SU-DHL-6 (cell line): ENCODE measurements at regions not wholly inside any gene's neighbourhood (a gene's known extent, or its start where the extent isn't known, plus 50 kb on each side); places are given as distances from the start of the nearest gene placed in this dataset.

Experiments
- H2AFZ ChIP-seq: fragments of 200-600 bp; sonication (generic); 2 replicates; pipeline ENCODE4 v1.6.1; 2014; ENCODE audit warnings: low read depth, mild to moderate bottlenecking, moderate library complexity, mixed read lengths, antibody characterized with exemption, low read length; ENCODE audit not compliant: severe bottlenecking
- H3F3A ChIP-seq: fragments of 200-600 bp; shearing (Covaris generic); 2 replicates; pipeline ENCODE4 v1.6.0; 2016; ENCODE audit warnings: antibody characterized with exemption, mild to moderate bottlenecking; ENCODE audit not compliant: insufficient read depth
- H3K27ac ChIP-seq: fragments of 200-600 bp; sonication (generic); 2 replicates; pipeline ENCODE4 v1.5.1; 2016; ENCODE audit warnings: low read depth, mild to moderate bottlenecking, low read length, moderate library complexity, mixed read lengths
- H3K27me3 ChIP-seq: fragments of 200-600 bp; sonication (generic), shearing (Covaris generic); 2 replicates; pipeline ENCODE4 v1.6.0; 2014; ENCODE audit warnings: mild to moderate bottlenecking, low read length
- H3K36me3 ChIP-seq: fragments of 200-600 bp; sonication (generic); 2 replicates; pipeline ENCODE4 v1.6.1; 2014; ENCODE audit warnings: mild to moderate bottlenecking, low read length, mixed read lengths
- H3K4me2 ChIP-seq: fragments of 300-600, 200-600 bp; shearing (Covaris generic), sonication (generic); 2 replicates; pipeline ENCODE4 v1.6.0; 2014; ENCODE audit warnings: low read length, low read depth, mild to moderate bottlenecking; ENCODE audit not compliant: poor library complexity, severe bottlenecking
- H3K4me3 ChIP-seq: fragments of 200-600 bp; sonication (generic); 2 replicates; pipeline ENCODE4 v1.5.1; 2014; ENCODE audit warnings: antibody characterized with exemption, low read length, mild to moderate bottlenecking, mixed read lengths; ENCODE audit not compliant: insufficient read depth, poor library complexity, severe bottlenecking
- H3K79me2 ChIP-seq: fragments of 200-600 bp; sonication (generic); 2 replicates; pipeline ENCODE4 v1.6.1; 2014; ENCODE audit warnings: mild to moderate bottlenecking, low read length, moderate library complexity; ENCODE audit not compliant: insufficient read depth
- H3K9ac ChIP-seq: fragments of 200-600 bp; sonication (generic); 2 replicates; pipeline ENCODE4 v1.7.0; 2014; ENCODE audit warnings: mild to moderate bottlenecking, low read length
- H3K9me2 ChIP-seq: fragments of 200-600 bp; sonication (generic); replicated peaks from 2 replicates; pipeline ENCODE4 v1.6.1; 2014; ENCODE audit warnings: low read length; ENCODE audit not compliant: insufficient read depth
- H3K9me3 ChIP-seq: fragments of 200-600 bp; sonication (generic); 2 replicates; pipeline ENCODE4 v1.6.1; 2014; ENCODE audit warnings: low read length, mixed read lengths; ENCODE audit not compliant: insufficient read depth
- H4K20me1 ChIP-seq: fragments of 200-600 bp; sonication (generic); 2 replicates; pipeline ENCODE4 v1.6.1; 2014; ENCODE audit warnings: low read depth, mild to moderate bottlenecking, antibody characterized with exemption, low read length, moderate library complexity, mixed read lengths
- EZH2phosphoT487 ChIP-seq: fragments of 200-600 bp; sonication (generic), shearing (Covaris generic); conservative IDR thresholded peaks from 2 replicates; pipeline ENCODE4 v1.6.1; 2018; ENCODE audit warnings: mild to moderate bottlenecking, antibody characterized with exemption, low read length, moderate library complexity, mixed read lengths
- TF ChIP-seq, protein P1 (sequence below): fragments of 200-600 bp; sonication (generic); IDR thresholded peaks from one replicate; pipeline ENCODE4 v1.5.1; 2017; ENCODE audit warnings: antibody characterized with exemption, mild to moderate bottlenecking, low read length, moderate library complexity; ENCODE audit not compliant: insufficient read depth, poor library complexity, severe bottlenecking

GRCh38 chr5:174315871-174316270 lies 270.4 kb downstream of the NSG2 start:
- no peak overlapping the region for H3K4me3 ChIP-seq
- no peaks in the 10 kb centered on the region for H3K9me2 ChIP-seq
- no peaks in the 10 kb centered on the region for H3K79me2 ChIP-seq
- H3K9me3 ChIP-seq = no peaks in the 10 kb centered on the region
- TF ChIP-seq, protein P1, sequence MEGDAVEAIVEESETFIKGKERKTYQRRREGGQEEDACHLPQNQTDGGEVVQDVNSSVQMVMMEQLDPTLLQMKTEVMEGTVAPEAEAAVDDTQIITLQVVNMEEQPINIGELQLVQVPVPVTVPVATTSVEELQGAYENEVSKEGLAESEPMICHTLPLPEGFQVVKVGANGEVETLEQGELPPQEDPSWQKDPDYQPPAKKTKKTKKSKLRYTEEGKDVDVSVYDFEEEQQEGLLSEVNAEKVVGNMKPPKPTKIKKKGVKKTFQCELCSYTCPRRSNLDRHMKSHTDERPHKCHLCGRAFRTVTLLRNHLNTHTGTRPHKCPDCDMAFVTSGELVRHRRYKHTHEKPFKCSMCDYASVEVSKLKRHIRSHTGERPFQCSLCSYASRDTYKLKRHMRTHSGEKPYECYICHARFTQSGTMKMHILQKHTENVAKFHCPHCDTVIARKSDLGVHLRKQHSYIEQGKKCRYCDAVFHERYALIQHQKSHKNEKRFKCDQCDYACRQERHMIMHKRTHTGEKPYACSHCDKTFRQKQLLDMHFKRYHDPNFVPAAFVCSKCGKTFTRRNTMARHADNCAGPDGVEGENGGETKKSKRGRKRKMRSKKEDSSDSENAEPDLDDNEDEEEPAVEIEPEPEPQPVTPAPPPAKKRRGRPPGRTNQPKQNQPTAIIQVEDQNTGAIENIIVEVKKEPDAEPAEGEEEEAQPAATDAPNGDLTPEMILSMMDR = no peak
- TF ChIP-seq EZH2phosphoT487 = no peak
- H3K36me3 ChIP-seq = no peaks in the 10 kb centered on the region
- H4K20me1 ChIP-seq = no peaks in the 10 kb centered on the region
- H3F3A ChIP-seq = no peaks in the 10 kb centered on the region
- H3K27me3 ChIP-seq = no peaks in the 10 kb centered on the region
- no peak overlapping the region for H3K4me2 ChIP-seq
- H3K27ac ChIP-seq = no peak overlapping the region
- no peak overlapping the region for H2AFZ ChIP-seq
- H3K9ac ChIP-seq = no peak overlapping the region

DNA sequence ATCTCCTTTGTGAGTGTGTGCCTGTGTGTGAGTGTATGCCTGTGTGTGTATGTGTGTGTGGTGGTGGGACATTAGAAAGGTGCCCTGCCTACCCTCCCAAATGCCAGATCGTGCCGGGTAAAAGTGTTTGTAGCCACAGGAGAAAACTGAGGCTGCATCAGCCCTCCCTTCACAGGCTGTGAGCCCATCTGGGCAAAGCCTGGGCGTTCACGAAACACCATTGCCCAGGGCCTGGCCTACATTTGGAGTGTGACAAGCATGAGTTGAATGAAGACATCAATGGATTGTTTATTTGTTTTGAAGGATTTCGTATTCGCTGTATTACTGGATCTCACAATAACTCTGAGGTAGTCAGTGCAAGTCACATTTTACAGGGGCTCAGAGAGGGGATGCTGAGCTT lies 270.8 kb downstream of the NSG2 start:
- H3K4me2 ChIP-seq = no peak overlapping the region
- no peak overlapping the region for H3K9ac ChIP-seq
- no peaks in the 10 kb centered on the region for H3F3A ChIP-seq
- H4K20me1 ChIP-seq = no peaks in the 10 kb centered on the region
- no peak overlapping the region for H2AFZ ChIP-seq
- H3K27ac ChIP-seq = no peak overlapping the region
- H3K27me3 ChIP-seq = no peaks in the 10 kb centered on the region
- TF ChIP-seq EZH2phosphoT487 = no peak
- TF ChIP-seq, protein P1 = no peak
- H3K4me3 ChIP-seq = no peak overlapping the region
- no peaks in the 10 kb centered on the region for H3K9me2 ChIP-seq
- H3K9me3 ChIP-seq = no peaks in the 10 kb centered on the region
- no peaks in the 10 kb centered on the region for H3K36me3 ChIP-seq
- no peaks in the 10 kb centered on the region for H3K79me2 ChIP-seq

DNA sequence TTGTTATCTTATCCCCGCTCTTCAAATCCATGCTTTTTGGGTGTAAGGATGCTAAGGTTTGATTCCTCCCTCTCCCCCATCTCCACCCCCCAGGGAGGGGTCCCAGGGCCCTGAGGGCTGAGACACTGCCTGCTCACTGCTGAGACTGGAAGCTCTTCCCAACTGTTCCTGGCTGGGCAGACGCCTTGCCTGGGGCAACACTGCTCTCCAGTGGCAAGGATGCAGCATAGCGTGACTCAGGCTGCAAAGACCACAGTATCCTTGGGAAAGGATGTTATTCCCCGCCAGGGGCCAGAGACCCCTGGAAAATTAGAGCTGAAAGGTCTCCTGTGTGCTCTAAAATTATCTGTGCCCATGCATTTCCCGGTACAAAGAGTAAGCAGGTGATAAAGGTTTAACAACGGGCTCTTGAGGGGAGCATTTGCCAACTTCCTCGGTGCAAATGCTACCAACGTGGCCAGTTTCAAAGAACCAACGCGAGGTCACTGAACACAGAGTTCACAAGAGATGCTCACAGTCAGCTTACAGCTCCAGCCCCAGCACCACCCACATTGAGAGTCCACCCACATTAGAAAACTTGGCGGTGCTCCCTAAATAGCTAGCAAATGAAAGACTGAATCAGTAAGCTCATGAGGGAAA lies 271.9 kb downstream of the NSG2 start:
- H3K9me2 ChIP-seq = no peaks in the 10 kb centered on the region
- H2AFZ ChIP-seq = no peak overlapping the region
- H3K9ac ChIP-seq = no peak overlapping the region
- no peak overlapping the region for H3K27ac ChIP-seq
- no peaks in the 10 kb centered on the region for H3K79me2 ChIP-seq
- no peaks in the 10 kb centered on the region for H3K27me3 ChIP-seq
- TF ChIP-seq, protein P1 = peak; percentile 19
- no peak for TF ChIP-seq EZH2phosphoT487
- H3K36me3 ChIP-seq = no peaks in the 10 kb centered on the region
- H3K9me3 ChIP-seq = no peaks in the 10 kb centered on the region
- no peaks in the 10 kb centered on the region for H3F3A ChIP-seq
- H3K4me2 ChIP-seq = no peak overlapping the region
- no peaks in the 10 kb centered on the region for H4K20me1 ChIP-seq
- no peak overlapping the region for H3K4me3 ChIP-seq
